ENCODE measurements at regions not wholly inside any gene's neighbourhood (a gene's known extent, or its start where the extent isn't known, plus 50 kb on each side); places are given as distances from the start of the nearest gene placed in this dataset.
A peak's percentile ranks its signal among the peaks of the same experiment; 100 is the strongest.
"Not testable (repeated sequence)": the region's sequence is repeated elsewhere in the genome, so short reads cannot be mapped to it uniquely, and the experiment has no call there.

- DNase-seq, result no peak
Measured at GRCh38 chr2:17362956-17363355, 155.3 kb downstream of the RAD51AP2 start.

GRCh38 chr2:17355608-17356329 lies 162.5 kb downstream of the RAD51AP2 start:
- DNase-seq, result no peak

- DNase-seq, result no peak
Measured at GRCh38 chr2:17353263-17353662, 165.0 kb downstream of the RAD51AP2 start.

GRCh38 chr2:17342692-17343091 lies 175.5 kb downstream of the RAD51AP2 start:
- not testable (repeated sequence) for DNase-seq

GRCh38 chr2:17337507-17337906 lies 180.7 kb downstream of the RAD51AP2 start:
- no peak for DNase-seq

- DNase-seq, result no peak
Measured at GRCh38 chr2:17336458-17336857, 181.8 kb downstream of the RAD51AP2 start.

GRCh38 chr2:17334300-17334699 lies 183.9 kb downstream of the RAD51AP2 start:
- DNase-seq, result no peak

GRCh38 chr2:17331636-17332035 lies 186.6 kb downstream of the RAD51AP2 start:
- no peak for DNase-seq

- DNase-seq, result no peak
Measured at GRCh38 chr2:17328161-17328560, 190.1 kb downstream of the RAD51AP2 start.

GRCh38 chr2:17327649-17328048 lies 190.6 kb downstream of the RAD51AP2 start:
- DNase-seq, result no peak

- DNase-seq, result no peak
Measured at GRCh38 chr2:17326717-17327116, 191.5 kb downstream of the RAD51AP2 start.

- DNase-seq, result no peak
Measured at GRCh38 chr2:17323697-17324096, 194.5 kb downstream of the RAD51AP2 start.

- no peak for DNase-seq
Measured at GRCh38 chr2:17322461-17322860, 195.8 kb downstream of the RAD51AP2 start.

GRCh38 chr2:17319090-17319489 lies 199.2 kb downstream of the RAD51AP2 start:
- DNase-seq, result no peak

GRCh38 chr2:17318013-17318412 lies 200.2 kb downstream of the RAD51AP2 start:
- no peak for DNase-seq

GRCh38 chr2:17317439-17317976 lies 200.7 kb downstream of the RAD51AP2 start:
- DNase-seq, result no peak

- no peak for DNase-seq
Measured at GRCh38 chr2:17313261-17313660, 205.0 kb downstream of the RAD51AP2 start.

GRCh38 chr2:17311771-17312511 lies 206.3 kb downstream of the RAD51AP2 start:
- DNase-seq, result peak; percentile 70

GRCh38 chr2:17311106-17311619 lies 207.1 kb downstream of the RAD51AP2 start:
- no peak for DNase-seq

GRCh38 chr2:17309741-17310339 lies 208.4 kb downstream of the RAD51AP2 start:
- DNase-seq, result peak; percentile 61

- no peak for DNase-seq
Measured at GRCh38 chr2:17309181-17309580, 209.1 kb downstream of the RAD51AP2 start.

GRCh38 chr2:17306706-17307105 lies 211.5 kb downstream of the RAD51AP2 start:
- peak; percentile 24 for DNase-seq

GRCh38 chr2:17306219-17306618 lies 212.0 kb downstream of the RAD51AP2 start:
- DNase-seq, result no peak

All from fibroblast of skin of right biceps (primary cell).